OCI-LY3 (cell line): ENCODE measurements at regions not wholly inside any gene's neighbourhood (a gene's known extent, or its start where the extent isn't known, plus 50 kb on each side); places are given as distances from the start of the nearest gene placed in this dataset.

ENCODE experiments used
- CTCF ChIP-seq: fragments of 200-600, 300-600 bp; sonication (generic); IDR thresholded peaks from 2 replicates; pipeline ENCODE4 v1.5.1; 2014; ENCODE audit warnings: antibody characterized with exemption, low read length, low read depth
- EZH2phosphoT487 ChIP-seq: fragments of 200-600 bp; shearing (Covaris generic); IDR thresholded peaks from 2 replicates; pipeline ENCODE4 v1.6.1; 2018; ENCODE audit warnings: antibody characterized with exemption, mixed run types, low read depth

- TF ChIP-seq CTCF (peak; percentile 46), EZH2phosphoT487 (no peak)
Observed at GRCh38 chr18:55775972-55776371, 188.0 kb upstream of the TCF4 start.
